ENCODE measurements at regions not wholly inside any gene's neighbourhood (a gene's known extent, or its start where the extent isn't known, plus 50 kb on each side); places are given as distances from the start of the nearest gene placed in this dataset.

DNA sequence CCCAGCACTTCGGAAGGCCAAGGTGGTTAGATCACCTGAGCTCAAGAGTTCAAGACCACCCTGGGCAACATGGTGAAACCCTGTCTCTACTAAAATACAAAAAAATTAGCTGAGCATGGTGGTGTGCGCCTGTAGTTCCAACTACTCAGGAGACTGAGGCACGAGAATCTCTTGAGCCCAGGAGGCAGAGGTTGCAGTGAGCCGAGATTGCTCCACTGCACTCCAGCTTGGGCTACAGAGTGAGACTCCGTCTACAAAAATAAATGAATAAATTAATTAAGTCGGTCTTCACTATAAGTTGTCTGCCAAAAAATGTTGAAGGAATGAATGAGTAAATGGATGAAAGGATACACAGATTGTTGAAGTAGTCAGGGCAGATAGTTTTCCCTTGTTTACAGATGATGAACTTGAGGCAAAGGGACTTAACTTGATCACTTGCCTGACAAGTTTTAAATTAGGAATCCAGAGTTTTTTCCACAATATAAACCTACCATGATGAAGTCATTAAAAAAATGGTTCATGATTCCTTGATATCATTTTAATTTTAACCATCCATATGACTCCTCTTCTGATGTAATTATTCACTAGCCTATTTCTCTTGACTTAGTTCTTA, 130.8 kb downstream of the TLR5 start:
- Histone ChIP-seq H3K4me3 (ENCODE audit: low read length in 3 of 3) (no peak overlapping the region), H3K36me3 (ENCODE audit: control insufficient read depth in 3 of 3, insufficient read depth in 3 of 3, low read length in 3 of 3) (no peaks in the 10 kb centered on the region), H3K27me3 (ENCODE audit: control insufficient read depth in 3 of 3, insufficient read depth in 3 of 3, low read length in 3 of 3) (no peaks in the 10 kb centered on the region), H3K27ac (ENCODE audit: low read depth, low read length) (no peak overlapping the region), H3K9me3 (ENCODE audit: control insufficient read depth in 3 of 3, low read length in 3 of 3) (no peaks in the 10 kb centered on the region), H3K4me1 (ENCODE audit: control insufficient read depth in 3 of 3, insufficient read depth in 3 of 3, low read length in 3 of 3) (peaks cover 2 to 9% (median 4%) of the 10 kb centered on the region in 3 donors), H3K9ac (ENCODE audit: low read depth in 1 of 3, low read length in 3 of 3) (no peak overlapping the region)

GRCh38 chr1:223012938-223013337, 130.1 kb downstream of the TLR5 start:
- Histone ChIP-seq H3K27ac (ENCODE audit: low read depth, low read length) (no peak overlapping the region), H3K9me3 (ENCODE audit: control insufficient read depth in 3 of 3, low read length in 3 of 3) (no peaks in the 10 kb centered on the region), H3K4me1 (ENCODE audit: control insufficient read depth in 3 of 3, insufficient read depth in 3 of 3, low read length in 3 of 3) (peaks cover 2 to 9% (median 4%) of the 10 kb centered on the region in 3 donors), H3K27me3 (ENCODE audit: control insufficient read depth in 3 of 3, insufficient read depth in 3 of 3, low read length in 3 of 3) (no peaks in the 10 kb centered on the region), H3K9ac (ENCODE audit: low read depth in 1 of 3, low read length in 3 of 3) (no peak overlapping the region), H3K4me3 (ENCODE audit: low read length in 3 of 3) (no peak overlapping the region), H3K36me3 (ENCODE audit: control insufficient read depth in 3 of 3, insufficient read depth in 3 of 3, low read length in 3 of 3) (no peaks in the 10 kb centered on the region)

DNA sequence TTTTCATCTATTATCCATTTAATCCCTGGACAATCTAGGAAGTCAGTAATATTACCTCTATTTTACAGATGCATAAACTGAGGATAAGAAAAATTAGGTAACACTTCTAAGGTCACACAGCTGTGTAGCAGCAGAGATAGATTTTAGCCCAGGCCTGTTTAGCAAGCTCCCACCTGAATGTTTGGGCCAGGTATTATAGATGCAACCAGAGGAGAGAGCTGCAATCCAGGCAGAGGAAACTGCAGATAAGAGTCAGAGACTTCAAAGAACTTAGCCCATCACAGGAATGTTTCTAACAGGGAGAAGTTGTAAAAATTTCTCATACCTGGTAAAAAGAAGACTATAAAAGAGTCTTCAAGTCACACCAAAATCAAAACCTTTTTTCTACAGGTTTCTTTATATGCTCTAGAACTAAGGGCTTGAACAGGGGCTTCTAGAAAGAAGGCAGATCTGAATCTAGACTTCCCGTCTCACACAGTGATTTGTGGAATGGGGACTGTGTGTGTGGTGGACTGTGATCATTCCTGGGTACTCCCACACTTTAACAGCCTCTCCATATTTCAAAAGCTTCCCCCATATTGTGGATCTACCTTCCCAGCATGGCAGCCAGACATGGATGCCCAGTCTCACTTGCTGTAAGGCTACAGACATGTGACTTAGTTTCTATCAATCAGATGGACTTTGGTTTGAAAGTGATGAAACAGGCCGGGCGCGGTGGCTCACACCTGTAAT, 128.7 kb downstream of the TLR5 start:
- Histone ChIP-seq H3K9ac (ENCODE audit: low read depth in 1 of 3, low read length in 3 of 3) (no peak overlapping the region), H3K27me3 (ENCODE audit: control insufficient read depth in 3 of 3, insufficient read depth in 3 of 3, low read length in 3 of 3) (no peaks in the 10 kb centered on the region), H3K36me3 (ENCODE audit: control insufficient read depth in 3 of 3, insufficient read depth in 3 of 3, low read length in 3 of 3) (no peaks in the 10 kb centered on the region), H3K27ac (ENCODE audit: low read depth, low read length) (no peak overlapping the region), H3K4me1 (ENCODE audit: control insufficient read depth in 3 of 3, insufficient read depth in 3 of 3, low read length in 3 of 3) (peaks cover 2 to 9% (median 4%) of the 10 kb centered on the region in 3 donors), H3K4me3 (ENCODE audit: low read length in 3 of 3) (no peak overlapping the region), H3K9me3 (ENCODE audit: control insufficient read depth in 3 of 3, low read length in 3 of 3) (no peaks in the 10 kb centered on the region)

GRCh38 chr1:223016381-223016780, 126.7 kb downstream of the TLR5 start:
- Histone ChIP-seq H3K4me1 (ENCODE audit: control insufficient read depth in 3 of 3, insufficient read depth in 3 of 3, low read length in 3 of 3) (peaks cover 0 to 9% (median under 1%) of the 10 kb centered on the region in 3 donors), H3K4me3 (ENCODE audit: low read length in 3 of 3) (no peak overlapping the region), H3K9ac (ENCODE audit: low read depth in 1 of 3, low read length in 3 of 3) (no peak overlapping the region), H3K9me3 (ENCODE audit: control insufficient read depth in 3 of 3, low read length in 3 of 3) (no peaks in the 10 kb centered on the region), H3K27ac (ENCODE audit: low read depth, low read length) (no peak overlapping the region), H3K27me3 (ENCODE audit: control insufficient read depth in 3 of 3, insufficient read depth in 3 of 3, low read length in 3 of 3) (no peaks in the 10 kb centered on the region), H3K36me3 (ENCODE audit: control insufficient read depth in 3 of 3, insufficient read depth in 3 of 3, low read length in 3 of 3) (no peaks in the 10 kb centered on the region)

DNA sequence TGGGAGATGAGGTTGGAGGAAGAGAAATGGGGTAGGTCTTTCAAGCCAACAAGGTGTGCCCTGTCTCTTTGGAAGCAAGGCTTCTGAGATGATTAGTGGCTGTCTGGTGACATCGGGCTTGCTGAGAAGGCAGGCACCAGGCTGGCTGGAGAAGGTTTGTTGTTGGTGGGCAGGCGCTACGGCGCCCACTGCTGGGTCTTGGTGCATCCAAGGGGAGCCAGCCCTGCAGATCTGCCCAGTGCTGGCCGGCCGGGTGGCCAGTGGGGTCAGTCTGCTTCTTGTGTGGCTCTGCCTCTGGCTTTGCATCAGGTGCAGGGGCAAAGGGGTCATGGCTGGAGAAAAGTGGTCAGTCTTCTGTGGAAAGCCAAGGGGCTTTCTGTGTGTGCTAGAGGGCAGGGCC, 126.2 kb downstream of the TLR5 start:
- Histone ChIP-seq H3K4me3 (ENCODE audit: low read length in 3 of 3) (no peak overlapping the region), H3K36me3 (ENCODE audit: control insufficient read depth in 3 of 3, insufficient read depth in 3 of 3, low read length in 3 of 3) (no peaks in the 10 kb centered on the region), H3K9me3 (ENCODE audit: control insufficient read depth in 3 of 3, low read length in 3 of 3) (no peaks in the 10 kb centered on the region), H3K4me1 (ENCODE audit: control insufficient read depth in 3 of 3, insufficient read depth in 3 of 3, low read length in 3 of 3) (peaks cover 0 to 9% (median 0%) of the 10 kb centered on the region in 3 donors), H3K9ac (ENCODE audit: low read depth in 1 of 3, low read length in 3 of 3) (no peak overlapping the region), H3K27me3 (ENCODE audit: control insufficient read depth in 3 of 3, insufficient read depth in 3 of 3, low read length in 3 of 3) (no peaks in the 10 kb centered on the region), H3K27ac (ENCODE audit: low read depth, low read length) (peak overlapping the region; percentile 19)

GRCh38 chr1:223017291-223017690, 125.8 kb downstream of the TLR5 start:
- Histone ChIP-seq H3K9me3 (ENCODE audit: control insufficient read depth in 3 of 3, low read length in 3 of 3) (no peaks in the 10 kb centered on the region), H3K4me1 (ENCODE audit: control insufficient read depth in 3 of 3, insufficient read depth in 3 of 3, low read length in 3 of 3) (peaks cover 0 to 11% (median 0%) of the 10 kb centered on the region in 3 donors), H3K27me3 (ENCODE audit: control insufficient read depth in 3 of 3, insufficient read depth in 3 of 3, low read length in 3 of 3) (no peaks in the 10 kb centered on the region), H3K4me3 (ENCODE audit: low read length in 3 of 3) (no peak overlapping the region), H3K27ac (ENCODE audit: low read depth, low read length) (peak overlapping the region; percentile 19), H3K9ac (ENCODE audit: low read depth in 1 of 3, low read length in 3 of 3) (no peak overlapping the region), H3K36me3 (ENCODE audit: control insufficient read depth in 3 of 3, insufficient read depth in 3 of 3, low read length in 3 of 3) (no peaks in the 10 kb centered on the region)

GRCh38 chr1:223018534-223018933, 124.5 kb downstream of the TLR5 start:
- Histone ChIP-seq H3K9ac (ENCODE audit: low read depth in 1 of 3, low read length in 3 of 3) (no peak overlapping the region), H3K9me3 (ENCODE audit: control insufficient read depth in 3 of 3, low read length in 3 of 3) (no peaks in the 10 kb centered on the region), H3K4me3 (ENCODE audit: low read length in 3 of 3) (no peak overlapping the region), H3K36me3 (ENCODE audit: control insufficient read depth in 3 of 3, insufficient read depth in 3 of 3, low read length in 3 of 3) (no peaks in the 10 kb centered on the region), H3K27ac (ENCODE audit: low read depth, low read length) (no peak overlapping the region), H3K4me1 (ENCODE audit: control insufficient read depth in 3 of 3, insufficient read depth in 3 of 3, low read length in 3 of 3) (peaks cover 6 to 19% (median 12%) of the 10 kb centered on the region in 3 donors), H3K27me3 (ENCODE audit: control insufficient read depth in 3 of 3, insufficient read depth in 3 of 3, low read length in 3 of 3) (no peaks in the 10 kb centered on the region)

DNA sequence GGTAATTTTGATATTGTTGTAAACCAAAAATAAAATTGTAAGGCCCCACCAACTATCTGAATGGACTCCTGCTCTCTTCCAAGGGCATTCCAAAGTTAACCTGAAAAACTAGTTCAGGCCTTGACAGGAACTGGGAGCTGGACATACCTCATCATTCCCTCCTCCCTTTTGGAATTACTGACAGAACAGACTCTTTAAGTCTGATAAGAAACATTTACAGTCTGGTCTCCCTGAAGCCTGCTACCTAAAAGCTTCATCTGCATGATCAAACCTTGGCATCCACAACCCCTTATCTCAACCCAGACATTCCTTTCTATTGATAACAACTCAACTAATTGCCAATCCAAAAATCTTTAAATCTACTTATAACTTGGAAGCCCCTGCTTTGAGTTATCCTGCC, 123.8 kb downstream of the TLR5 start:
- Histone ChIP-seq H3K36me3 (ENCODE audit: control insufficient read depth in 3 of 3, insufficient read depth in 3 of 3, low read length in 3 of 3) (no peaks in the 10 kb centered on the region), H3K4me3 (ENCODE audit: low read length in 3 of 3) (no peak overlapping the region), H3K27ac (ENCODE audit: low read depth, low read length) (no peak overlapping the region), H3K9me3 (ENCODE audit: control insufficient read depth in 3 of 3, low read length in 3 of 3) (no peaks in the 10 kb centered on the region), H3K27me3 (ENCODE audit: control insufficient read depth in 3 of 3, insufficient read depth in 3 of 3, low read length in 3 of 3) (no peaks in the 10 kb centered on the region), H3K9ac (ENCODE audit: low read depth in 1 of 3, low read length in 3 of 3) (no peak overlapping the region), H3K4me1 (ENCODE audit: control insufficient read depth in 3 of 3, insufficient read depth in 3 of 3, low read length in 3 of 3) (peaks cover 6 to 20% (median 13%) of the 10 kb centered on the region in 3 donors)

GRCh38 chr1:223020770-223021169, 122.3 kb downstream of the TLR5 start:
- Histone ChIP-seq H3K9ac (ENCODE audit: low read depth in 1 of 3, low read length in 3 of 3) (no peak overlapping the region), H3K4me3 (ENCODE audit: low read length in 3 of 3) (no peak overlapping the region), H3K36me3 (ENCODE audit: control insufficient read depth in 3 of 3, insufficient read depth in 3 of 3, low read length in 3 of 3) (no peaks in the 10 kb centered on the region), H3K27me3 (ENCODE audit: control insufficient read depth in 3 of 3, insufficient read depth in 3 of 3, low read length in 3 of 3) (no peaks in the 10 kb centered on the region), H3K27ac (ENCODE audit: low read depth, low read length) (no peak overlapping the region), H3K4me1 (ENCODE audit: control insufficient read depth in 3 of 3, insufficient read depth in 3 of 3, low read length in 3 of 3) (peaks cover 6 to 20% (median 13%) of the 10 kb centered on the region in 3 donors), H3K9me3 (ENCODE audit: control insufficient read depth in 3 of 3, low read length in 3 of 3) (no peaks in the 10 kb centered on the region)

GRCh38 chr1:223022641-223023473, 120.2 kb downstream of the TLR5 start:
- no peaks in the 10 kb centered on the region for H3K36me3 ChIP-seq (ENCODE audit: control insufficient read depth in 3 of 3, insufficient read depth in 3 of 3, low read length in 3 of 3)
- H3K27me3 ChIP-seq (ENCODE audit: control insufficient read depth in 3 of 3, insufficient read depth in 3 of 3, low read length in 3 of 3): no peaks in the 10 kb centered on the region
- no peak overlapping the region for H3K27ac ChIP-seq (ENCODE audit: low read depth, low read length)
- peak overlapping the region in 1 of 3 donors; percentile 35 for H3K4me3 ChIP-seq (ENCODE audit: low read length in 3 of 3)
- no peaks in the 10 kb centered on the region for H3K9me3 ChIP-seq (ENCODE audit: control insufficient read depth in 3 of 3, low read length in 3 of 3)
- H3K9ac ChIP-seq (ENCODE audit: low read depth in 1 of 3, low read length in 3 of 3): no peak overlapping the region
- H3K4me1 ChIP-seq (ENCODE audit: control insufficient read depth in 3 of 3, insufficient read depth in 3 of 3, low read length in 3 of 3): peaks cover 6 to 13% (median 11%) of the 10 kb centered on the region in 3 donors
